GM19463 (cell line): ENCODE measurements at regions not wholly inside any gene's neighbourhood (a gene's known extent, or its start where the extent isn't known, plus 50 kb on each side); places are given as distances from the start of the nearest gene placed in this dataset.

Source experiments
- ATAC-seq: cut with Tn5 transposase; IDR thresholded peaks from one replicate; pipeline ENCODE4 v1.9.1; 2021; ENCODE audit warnings: mild to moderate bottlenecking, moderate library complexity; ENCODE audit not compliant: unreplicated experiment

GRCh38 chr2:215695861-215696260 is 260.0 kb upstream of the FN1 start:
- no peak for ATAC-seq

DNA sequence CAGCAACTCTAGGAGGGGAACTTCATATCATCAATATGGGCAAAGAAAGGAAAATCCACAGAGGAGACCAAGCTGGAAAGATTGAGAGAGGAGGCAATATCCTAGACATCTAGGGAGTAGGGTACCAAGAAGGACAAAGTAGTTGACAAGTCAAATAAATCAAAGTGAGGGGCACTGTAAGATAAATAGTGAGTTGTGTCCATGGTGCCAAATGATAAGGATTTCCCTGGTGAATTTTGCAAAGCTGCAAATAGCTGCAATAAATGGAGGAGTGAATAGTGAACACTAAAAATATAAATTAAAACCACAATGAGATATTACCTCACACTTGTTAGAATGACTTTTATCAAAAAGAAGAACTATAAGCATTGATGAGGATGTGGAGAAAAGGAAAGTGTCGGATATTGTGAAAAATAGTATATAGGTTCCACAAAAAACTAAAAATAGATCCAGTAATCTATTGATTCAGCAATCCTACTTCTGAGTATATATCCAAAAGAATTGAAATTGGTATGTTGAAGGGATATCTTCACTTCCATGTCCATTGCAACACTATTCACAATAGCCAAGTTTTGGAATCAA is 258.2 kb upstream of the FN1 start:
- ATAC-seq, result no peak

GRCh38 chr2:215693193-215693998 is 257.5 kb upstream of the FN1 start:
- no peak for ATAC-seq

DNA sequence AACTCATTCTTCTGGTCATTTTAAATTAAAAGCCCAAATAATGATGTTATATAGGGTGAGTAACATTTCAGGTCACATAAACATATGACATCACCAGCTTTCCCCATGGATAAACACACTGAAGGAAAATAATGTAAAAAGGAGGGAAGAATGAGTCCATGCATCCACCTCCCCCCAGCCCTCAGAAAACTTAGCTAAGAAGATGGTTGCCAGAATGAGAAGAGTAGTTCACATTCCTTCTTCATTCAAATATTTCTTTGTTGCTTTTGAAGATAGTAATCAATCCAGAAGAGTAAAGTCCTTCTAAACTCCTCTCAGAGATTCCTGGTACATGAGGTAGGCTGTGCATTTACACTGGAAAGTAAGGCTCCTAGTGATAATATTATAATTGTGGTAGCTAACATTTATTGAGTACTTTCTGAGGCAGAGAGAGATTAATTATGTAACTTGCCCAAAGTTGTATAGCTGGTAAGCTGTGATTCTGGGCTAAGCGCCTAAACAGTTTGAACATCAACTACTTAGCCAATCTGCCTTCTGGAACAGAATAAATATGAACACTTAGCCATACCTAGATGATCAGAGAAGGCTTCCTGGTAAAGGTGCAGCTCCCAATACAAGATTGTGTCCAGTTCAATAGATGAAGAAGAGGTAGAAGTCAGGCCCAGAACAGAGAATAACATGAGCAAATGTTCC is 256.7 kb upstream of the FN1 start:
- no peak for ATAC-seq

GRCh38 chr2:215691346-215691745 is 255.5 kb upstream of the FN1 start:
- ATAC-seq, result no peak

GRCh38 chr2:215687149-215688031 is 251.5 kb upstream of the FN1 start:
- ATAC-seq, result no peak

DNA sequence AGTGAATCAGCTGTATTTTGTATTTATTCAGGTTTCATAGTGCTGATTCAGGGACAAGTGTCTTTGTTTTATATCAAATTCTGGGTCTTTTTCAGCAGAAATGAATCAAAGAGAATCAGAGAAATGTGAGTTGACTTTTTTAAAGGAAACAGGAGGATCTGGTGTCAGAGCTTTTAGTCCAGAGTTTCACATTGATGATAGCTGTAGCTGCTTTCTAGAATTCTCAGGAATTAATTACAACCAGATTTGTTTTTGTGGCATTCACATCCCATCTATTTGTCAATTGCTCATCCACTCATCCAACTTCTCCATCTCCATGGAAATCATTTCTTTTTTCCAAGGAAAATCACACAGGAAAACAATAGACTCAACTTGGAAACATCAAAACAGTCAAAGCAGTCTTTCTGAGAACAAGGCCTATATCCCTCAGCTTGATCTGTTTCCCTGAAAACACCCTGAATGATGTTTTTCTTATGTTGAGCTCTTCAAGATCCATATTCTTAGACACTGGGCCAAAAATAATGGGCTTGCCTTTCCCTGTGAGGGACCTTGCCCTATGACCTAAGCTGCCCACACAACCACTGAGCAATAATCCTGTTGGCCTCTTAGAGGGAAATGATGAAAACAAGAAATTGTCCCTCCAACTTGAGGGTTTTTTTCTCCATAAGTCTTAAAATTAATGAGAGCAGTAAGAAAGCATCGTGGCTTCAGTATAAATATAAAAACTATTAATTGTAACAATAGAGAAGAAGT is 249.5 kb upstream of the FN1 start:
- ATAC-seq, result no peak

DNA sequence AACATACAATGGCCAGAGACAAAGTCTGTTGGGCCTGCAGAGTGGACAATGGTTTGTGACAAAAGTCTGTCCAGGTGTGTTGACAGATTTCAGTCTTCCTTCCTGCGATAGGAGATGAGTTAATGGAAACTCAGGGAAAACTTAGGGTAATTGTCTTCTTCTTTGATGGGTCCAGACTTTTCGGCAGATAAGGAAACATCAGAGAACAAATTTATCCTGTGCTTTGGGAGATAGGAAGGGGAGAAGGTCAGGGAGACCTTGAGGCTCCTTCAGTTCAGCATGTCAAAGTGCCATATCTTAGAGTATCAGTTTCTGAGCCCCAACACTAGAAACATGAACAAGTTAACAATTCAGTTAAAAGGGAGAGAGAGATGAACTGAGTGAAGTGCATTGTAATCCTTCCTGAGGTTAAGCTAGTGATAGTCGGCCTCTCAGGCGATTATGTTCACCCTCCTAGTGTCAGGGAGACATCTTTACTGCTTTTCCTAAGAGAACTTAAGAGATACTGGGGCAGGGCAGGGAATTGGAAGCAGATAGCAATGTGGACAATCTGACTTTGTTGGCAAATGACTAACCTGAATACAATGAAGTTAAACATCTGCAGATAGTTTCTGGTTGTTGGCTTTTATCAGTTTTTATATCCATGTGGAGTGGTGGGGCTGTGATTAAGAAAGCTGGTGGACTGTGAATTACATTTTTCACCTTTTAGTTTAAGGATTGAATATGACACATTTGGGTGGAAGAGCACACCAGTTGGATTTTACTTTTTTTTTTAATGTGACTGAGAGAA is 248.8 kb upstream of the FN1 start:
- no peak for ATAC-seq

- no peak for ATAC-seq
Observed at GRCh38 chr2:215683295-215683694, 247.4 kb upstream of the FN1 start.

GRCh38 chr2:215681799-215682596 is 246.1 kb upstream of the FN1 start:
- ATAC-seq, result no peak

- ATAC-seq, result peak; percentile 66
Observed at GRCh38 chr2:215680605-215681598, 245.0 kb upstream of the FN1 start.

- ATAC-seq, result no peak
Observed at GRCh38 chr2:215678094-215678493, 242.2 kb upstream of the FN1 start.

GRCh38 chr2:215677481-215677880 is 241.6 kb upstream of the FN1 start:
- no peak for ATAC-seq

DNA sequence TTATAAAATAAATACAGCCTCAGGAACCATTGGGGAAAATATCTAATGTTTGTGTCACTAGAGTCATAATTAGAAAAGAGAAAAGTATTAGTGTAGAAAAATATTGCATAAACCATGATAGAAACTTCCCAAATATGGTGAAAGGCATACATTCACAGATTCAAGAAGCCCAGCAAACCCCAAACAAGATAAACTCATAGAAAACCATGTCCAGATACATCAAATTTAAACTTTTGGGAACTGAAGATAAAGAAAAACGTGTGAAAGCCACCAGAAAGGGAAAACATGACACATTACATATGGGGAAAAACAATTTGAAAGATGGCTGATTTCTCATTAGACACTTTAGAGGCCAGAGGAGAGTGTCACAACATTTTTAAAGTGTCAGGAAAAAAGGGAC is 236.5 kb upstream of the FN1 start:
- ATAC-seq, result no peak

GRCh38 chr2:215671691-215672090 is 235.8 kb upstream of the FN1 start:
- no peak for ATAC-seq

- ATAC-seq, result no peak
Observed at GRCh38 chr2:215671244-215671643, 235.4 kb upstream of the FN1 start.

DNA sequence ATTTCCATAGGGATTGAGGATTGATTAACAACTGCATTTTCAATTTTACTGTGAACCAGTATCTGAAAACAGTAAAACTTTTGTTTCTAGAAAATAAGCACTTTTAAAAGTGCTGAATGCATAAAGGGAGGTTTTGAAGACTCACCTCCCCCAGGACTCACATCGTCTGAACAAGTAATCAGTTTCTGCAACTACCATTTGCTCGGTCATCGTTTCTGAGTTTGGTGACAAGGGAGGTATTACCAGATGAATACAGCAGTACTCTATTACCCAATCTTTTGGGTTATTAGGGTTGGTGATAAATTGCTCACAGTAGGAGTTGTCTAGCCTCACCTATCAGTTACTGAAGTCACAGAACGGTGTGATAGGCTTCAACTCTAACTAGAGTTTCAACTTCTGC is 234.5 kb upstream of the FN1 start:
- no peak for ATAC-seq

- ATAC-seq, result no peak
Observed at GRCh38 chr2:215668378-215668775, 232.5 kb upstream of the FN1 start.
